Left ventricle myocardium inferior (tissue), 1 donor: ENCODE measurements at regions not wholly inside any gene's neighbourhood (a gene's known extent, or its start where the extent isn't known, plus 50 kb on each side); places are given as distances from the start of the nearest gene placed in this dataset.

Experiments
- DNase-seq: peaks from one replicate; pipeline ENCODE4 v3.0.0-alpha.2; 2020
- H3K27ac ChIP-seq: fragments of 200-600 bp; replicated peaks from 2 replicates; pipeline ENCODE4 v1.8.0; 2021
- H3K27me3 ChIP-seq: fragments of 200-600 bp; 2 replicates; pipeline ENCODE4 v1.8.0; 2021; ENCODE audit warnings: low read depth
- H3K36me3 ChIP-seq: fragments of 200-600 bp; 2 replicates; pipeline ENCODE4 v1.8.0; 2021
- H3K4me1 ChIP-seq: fragments of 200-600 bp; 2 replicates; pipeline ENCODE4 v1.8.0; 2021
- H3K4me3 ChIP-seq: fragments of 200-600 bp; 2 replicates; pipeline ENCODE4 v1.8.0; 2021; ENCODE audit warnings: mild to moderate bottlenecking, moderate library complexity
- H3K9me3 ChIP-seq: fragments of 200-600 bp; replicated peaks from 2 replicates; pipeline ENCODE4 v1.8.0; 2021
- intact Hi-C: fragments of 100-400 bp; cut with micrococcal nuclease; formaldehyde crosslinking; loops from one replicate; pipeline ENCODE4 v1.11.0; 2022
- TF ChIP-seq, protein P1 (sequence below): fragments of 200-600 bp; IDR thresholded peaks from 2 replicates; pipeline ENCODE4 v1.8.0; 2021; ENCODE audit warnings: antibody characterized with exemption, mild to moderate bottlenecking, borderline replicate concordance
- donor health status: DM: no; HTN: yes; CAD: no; lungs with severe emphysema.

GRCh38 chr13:82565201-82565600 lies 1317.1 kb downstream of the SLITRK1 start:
- Histone ChIP-seq H3K4me1 (no peaks in the 10 kb centered on the region), H3K4me3 (no peak overlapping the region), H3K27me3 (no peaks in the 10 kb centered on the region), H3K9me3 (no peaks in the 10 kb centered on the region), H3K36me3 (no peaks in the 10 kb centered on the region), H3K27ac (no peak overlapping the region)
- TF ChIP-seq, protein P1, sequence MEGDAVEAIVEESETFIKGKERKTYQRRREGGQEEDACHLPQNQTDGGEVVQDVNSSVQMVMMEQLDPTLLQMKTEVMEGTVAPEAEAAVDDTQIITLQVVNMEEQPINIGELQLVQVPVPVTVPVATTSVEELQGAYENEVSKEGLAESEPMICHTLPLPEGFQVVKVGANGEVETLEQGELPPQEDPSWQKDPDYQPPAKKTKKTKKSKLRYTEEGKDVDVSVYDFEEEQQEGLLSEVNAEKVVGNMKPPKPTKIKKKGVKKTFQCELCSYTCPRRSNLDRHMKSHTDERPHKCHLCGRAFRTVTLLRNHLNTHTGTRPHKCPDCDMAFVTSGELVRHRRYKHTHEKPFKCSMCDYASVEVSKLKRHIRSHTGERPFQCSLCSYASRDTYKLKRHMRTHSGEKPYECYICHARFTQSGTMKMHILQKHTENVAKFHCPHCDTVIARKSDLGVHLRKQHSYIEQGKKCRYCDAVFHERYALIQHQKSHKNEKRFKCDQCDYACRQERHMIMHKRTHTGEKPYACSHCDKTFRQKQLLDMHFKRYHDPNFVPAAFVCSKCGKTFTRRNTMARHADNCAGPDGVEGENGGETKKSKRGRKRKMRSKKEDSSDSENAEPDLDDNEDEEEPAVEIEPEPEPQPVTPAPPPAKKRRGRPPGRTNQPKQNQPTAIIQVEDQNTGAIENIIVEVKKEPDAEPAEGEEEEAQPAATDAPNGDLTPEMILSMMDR, result no peak
- DNase-seq, result no peak
- intact Hi-C loops, result no loop called here

DNA sequence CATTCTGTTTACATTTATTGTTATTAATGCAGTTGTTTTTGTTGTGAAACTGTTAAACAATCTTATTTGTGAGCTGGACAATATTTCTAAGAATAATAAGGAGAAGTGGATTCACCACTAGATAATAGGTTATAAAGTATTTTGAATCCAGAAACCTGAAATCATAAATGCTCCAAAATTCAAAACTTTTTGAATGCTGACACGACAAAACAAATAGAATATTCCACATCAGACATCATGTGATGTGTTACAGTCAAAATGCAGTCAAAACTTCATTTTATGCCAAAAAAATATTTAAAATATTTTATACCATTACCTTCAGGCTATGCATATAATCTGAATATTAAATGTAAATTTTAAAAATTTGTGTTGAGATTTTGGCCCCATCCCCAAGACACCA lies 1321.4 kb downstream of the SLITRK1 start:
- Histone ChIP-seq H3K36me3 (no peaks in the 10 kb centered on the region), H3K4me1 (no peaks in the 10 kb centered on the region), H3K27ac (no peak overlapping the region), H3K27me3 (no peaks in the 10 kb centered on the region), H3K9me3 (no peaks in the 10 kb centered on the region), H3K4me3 (no peak overlapping the region)
- intact Hi-C loops, result no loop called here
- no peak for DNase-seq
- TF ChIP-seq, protein P1, result no peak

DNA sequence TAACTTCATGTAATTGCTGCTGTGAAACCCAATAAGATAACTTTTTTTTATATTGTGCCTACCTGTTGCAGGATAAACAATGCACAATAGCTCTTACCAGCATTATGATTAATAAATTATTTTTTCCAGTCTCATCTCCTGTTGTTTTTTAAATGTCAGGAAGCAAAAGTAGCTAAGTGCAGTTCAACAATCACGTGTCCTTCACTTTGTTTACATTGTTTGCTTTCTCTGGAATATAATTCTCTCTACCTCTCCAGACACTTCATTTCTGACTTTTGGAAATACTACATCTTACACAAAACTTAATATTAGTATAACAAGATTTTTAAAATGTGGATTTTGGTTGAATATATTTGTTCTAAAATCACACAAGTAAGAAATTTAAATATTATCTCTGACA lies 1359.4 kb downstream of the SLITRK1 start:
- intact Hi-C loops, result no loop called here
- H3K9me3 ChIP-seq, result peaks cover 4% of the 10 kb centered on the region

DNA sequence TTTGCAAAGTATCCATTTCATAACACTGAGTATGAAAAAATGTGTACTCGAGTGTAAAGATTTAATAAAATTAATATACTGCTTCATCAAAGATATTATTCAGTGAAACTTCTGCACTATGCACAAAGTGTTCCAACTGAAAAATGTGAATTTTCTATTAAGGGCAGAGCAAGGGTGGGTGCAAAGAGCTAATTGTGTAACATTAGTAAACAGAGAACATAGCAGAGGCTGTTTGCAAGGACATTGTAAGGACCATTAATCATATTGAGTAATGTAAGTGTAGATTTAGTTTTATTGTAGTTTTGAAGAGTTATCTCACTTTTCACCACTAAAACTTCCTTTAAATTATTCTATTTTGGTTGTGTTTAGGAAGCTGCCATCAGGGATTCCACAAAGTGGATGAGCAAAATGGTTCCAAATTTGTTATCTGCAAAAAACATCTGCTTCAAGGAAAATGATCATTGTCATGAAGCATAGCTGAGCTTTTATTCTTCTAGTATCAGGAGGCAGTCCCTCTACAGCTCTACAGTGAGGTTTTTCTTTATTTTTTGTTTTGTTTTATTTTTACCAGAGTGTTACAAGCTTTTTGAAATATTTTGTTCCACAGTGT lies 1375.4 kb downstream of the SLITRK1 start:
- H3K4me1 ChIP-seq, result no peaks in the 10 kb centered on the region
- intact Hi-C loops, result no loop called here
- H3K4me3 ChIP-seq, result no peak overlapping the region
- DNase-seq, result no peak
- H3K36me3 ChIP-seq, result no peaks in the 10 kb centered on the region
- TF ChIP-seq, protein P1, result no peak
- no peak overlapping the region for H3K27ac ChIP-seq
- no peaks in the 10 kb centered on the region for H3K27me3 ChIP-seq
- H3K9me3 ChIP-seq, result peaks cover 9% of the 10 kb centered on the region

More for the DNA sequence above, 1359.4 kb downstream of the SLITRK1 start:
- no peaks in the 10 kb centered on the region for H3K4me1 ChIP-seq
- TF ChIP-seq, protein P1, result no peak
- no peaks in the 10 kb centered on the region for H3K27me3 ChIP-seq
- no peak overlapping the region for H3K27ac ChIP-seq
- H3K36me3 ChIP-seq, result no peaks in the 10 kb centered on the region
- DNase-seq, result no peak
- H3K4me3 ChIP-seq, result no peak overlapping the region

GRCh38 chr13:82501834-82502233 lies 1380.4 kb downstream of the SLITRK1 start:
- H3K9me3 ChIP-seq, result no peaks in the 10 kb centered on the region
- H3K27ac ChIP-seq, result no peak overlapping the region
- no peaks in the 10 kb centered on the region for H3K36me3 ChIP-seq
- no peak overlapping the region for H3K4me3 ChIP-seq
- intact Hi-C loops, result no loop called here
- H3K27me3 ChIP-seq, result no peaks in the 10 kb centered on the region
- no peaks in the 10 kb centered on the region for H3K4me1 ChIP-seq
- TF ChIP-seq, protein P1, result no peak
- DNase-seq, result no peak
